SK-N-SH treated with all-trans-retinoic acid at 6 μM for 48 hours (cell line): ENCODE measurements at regions not wholly inside any gene's neighbourhood (a gene's known extent, or its start where the extent isn't known, plus 50 kb on each side); places are given as distances from the start of the nearest gene placed in this dataset.

Experiments used
- ESRRG ChIP-seq: fragments of 250-450 bp; sonication (Bioruptor Pico); IDR thresholded peaks from 2 replicates; pipeline ENCODE4 v1.6.1; 2021; ENCODE audit warnings: mild to moderate bottlenecking
- SNAI2 ChIP-seq: fragments of 250-450 bp; sonication (Bioruptor Pico); IDR thresholded peaks from 2 replicates; pipeline ENCODE4 v1.5.0; 2020; ENCODE audit warnings: mild to moderate bottlenecking, moderate library complexity
- TCF4 ChIP-seq: fragments of 250-450 bp; sonication (Bioruptor Pico); IDR thresholded peaks from 2 replicates; pipeline ENCODE4 v1.8.0; 2021; ENCODE audit warnings: mild to moderate bottlenecking, moderate library complexity, borderline replicate concordance
- TOX ChIP-seq: fragments of 250-450 bp; sonication (Bioruptor Pico); IDR thresholded peaks from 2 replicates; pipeline ENCODE4 v1.8.0; 2021; ENCODE audit warnings: mild to moderate bottlenecking, moderate library complexity, borderline replicate concordance
- ZFP3 ChIP-seq: fragments of 250-450 bp; sonication (Bioruptor Pico); IDR thresholded peaks from 2 replicates; pipeline ENCODE4 v1.5.0; 2020; ENCODE audit warnings: mild to moderate bottlenecking, moderate library complexity
- TF ChIP-seq, protein P1 (sequence below): fragments of 250-450 bp; sonication (Bioruptor Pico); IDR thresholded peaks from 2 replicates; pipeline ENCODE4 v1.8.0; 2020; ENCODE audit warnings: mild to moderate bottlenecking, moderate library complexity, borderline replicate concordance
- TF ChIP-seq, protein P2 (sequence below): fragments of 250-450 bp; sonication (Bioruptor Pico); IDR thresholded peaks from 2 replicates; pipeline ENCODE4 v1.5.0; 2020; ENCODE audit warnings: mild to moderate bottlenecking, moderate library complexity

DNA sequence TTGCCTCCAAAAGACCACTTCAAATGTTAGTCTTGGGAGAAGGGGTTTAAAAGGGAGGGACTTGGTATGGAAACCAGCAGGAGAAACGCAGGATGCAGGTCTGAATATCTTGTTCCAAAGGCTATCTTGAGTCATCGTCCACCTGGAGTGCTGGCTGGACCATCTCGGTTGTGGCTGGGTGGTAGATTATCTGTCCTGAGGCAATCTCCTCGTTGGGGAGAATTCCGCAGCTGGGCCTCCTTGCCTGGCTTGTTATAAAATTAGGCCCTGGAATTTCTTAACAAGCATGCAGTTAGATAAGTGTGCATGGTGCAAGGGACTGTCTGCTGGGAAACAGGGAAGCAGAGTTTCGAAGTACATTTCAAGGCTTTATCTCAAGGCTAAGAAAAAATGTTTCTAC is 2045.7 kb upstream of the TENM3 start:
- TF ChIP-seq, protein P1, sequence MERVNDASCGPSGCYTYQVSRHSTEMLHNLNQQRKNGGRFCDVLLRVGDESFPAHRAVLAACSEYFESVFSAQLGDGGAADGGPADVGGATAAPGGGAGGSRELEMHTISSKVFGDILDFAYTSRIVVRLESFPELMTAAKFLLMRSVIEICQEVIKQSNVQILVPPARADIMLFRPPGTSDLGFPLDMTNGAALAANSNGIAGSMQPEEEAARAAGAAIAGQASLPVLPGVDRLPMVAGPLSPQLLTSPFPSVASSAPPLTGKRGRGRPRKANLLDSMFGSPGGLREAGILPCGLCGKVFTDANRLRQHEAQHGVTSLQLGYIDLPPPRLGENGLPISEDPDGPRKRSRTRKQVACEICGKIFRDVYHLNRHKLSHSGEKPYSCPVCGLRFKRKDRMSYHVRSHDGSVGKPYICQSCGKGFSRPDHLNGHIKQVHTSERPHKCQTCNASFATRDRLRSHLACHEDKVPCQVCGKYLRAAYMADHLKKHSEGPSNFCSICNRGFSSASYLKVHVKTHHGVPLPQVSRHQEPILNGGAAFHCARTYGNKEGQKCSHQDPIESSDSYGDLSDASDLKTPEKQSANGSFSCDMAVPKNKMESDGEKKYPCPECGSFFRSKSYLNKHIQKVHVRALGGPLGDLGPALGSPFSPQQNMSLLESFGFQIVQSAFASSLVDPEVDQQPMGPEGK (CRISPR knock-in tag), result no peak
- TF ChIP-seq SNAI2 (CRISPR knock-in tag), result no peak
- no peak for TF ChIP-seq ESRRG
- TF ChIP-seq TOX, result no peak
- TF ChIP-seq TCF4 (CRISPR knock-in tag), result no peak
- TF ChIP-seq, protein P2, sequence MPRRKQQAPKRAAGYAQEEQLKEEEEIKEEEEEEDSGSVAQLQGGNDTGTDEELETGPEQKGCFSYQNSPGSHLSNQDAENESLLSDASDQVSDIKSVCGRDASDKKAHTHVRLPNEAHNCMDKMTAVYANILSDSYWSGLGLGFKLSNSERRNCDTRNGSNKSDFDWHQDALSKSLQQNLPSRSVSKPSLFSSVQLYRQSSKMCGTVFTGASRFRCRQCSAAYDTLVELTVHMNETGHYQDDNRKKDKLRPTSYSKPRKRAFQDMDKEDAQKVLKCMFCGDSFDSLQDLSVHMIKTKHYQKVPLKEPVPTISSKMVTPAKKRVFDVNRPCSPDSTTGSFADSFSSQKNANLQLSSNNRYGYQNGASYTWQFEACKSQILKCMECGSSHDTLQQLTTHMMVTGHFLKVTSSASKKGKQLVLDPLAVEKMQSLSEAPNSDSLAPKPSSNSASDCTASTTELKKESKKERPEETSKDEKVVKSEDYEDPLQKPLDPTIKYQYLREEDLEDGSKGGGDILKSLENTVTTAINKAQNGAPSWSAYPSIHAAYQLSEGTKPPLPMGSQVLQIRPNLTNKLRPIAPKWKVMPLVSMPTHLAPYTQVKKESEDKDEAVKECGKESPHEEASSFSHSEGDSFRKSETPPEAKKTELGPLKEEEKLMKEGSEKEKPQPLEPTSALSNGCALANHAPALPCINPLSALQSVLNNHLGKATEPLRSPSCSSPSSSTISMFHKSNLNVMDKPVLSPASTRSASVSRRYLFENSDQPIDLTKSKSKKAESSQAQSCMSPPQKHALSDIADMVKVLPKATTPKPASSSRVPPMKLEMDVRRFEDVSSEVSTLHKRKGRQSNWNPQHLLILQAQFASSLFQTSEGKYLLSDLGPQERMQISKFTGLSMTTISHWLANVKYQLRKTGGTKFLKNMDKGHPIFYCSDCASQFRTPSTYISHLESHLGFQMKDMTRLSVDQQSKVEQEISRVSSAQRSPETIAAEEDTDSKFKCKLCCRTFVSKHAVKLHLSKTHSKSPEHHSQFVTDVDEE (CRISPR knock-in tag), result no peak
- TF ChIP-seq ZFP3 (CRISPR knock-in tag), result no peak
